Mucosa of rectum (tissue), 2 donors: ENCODE measurements at regions not wholly inside any gene's neighbourhood (a gene's known extent, or its start where the extent isn't known, plus 50 kb on each side); places are given as distances from the start of the nearest gene placed in this dataset.

Experiments
- H3K27ac ChIP-seq, 2 donors: one replicate each; pipeline ENCODE4 v1.7.0; 2013; ENCODE audit warnings: inconsistent platforms in 2 of 2, low read depth in 2 of 2, low read length in 2 of 2
- H3K27me3 ChIP-seq, 2 donors: one replicate each; pipeline ENCODE4 v1.7.0; 2013; ENCODE audit warnings: low read length in 2 of 2; ENCODE audit not compliant: control insufficient read depth in 2 of 2, insufficient read depth in 2 of 2
- H3K36me3 ChIP-seq, 2 donors: one replicate each; pipeline ENCODE4 v1.7.0; 2013; ENCODE audit warnings: low read length in 2 of 2; ENCODE audit not compliant: control insufficient read depth in 2 of 2, insufficient read depth in 2 of 2
- H3K4me1 ChIP-seq, 2 donors: one replicate each; pipeline ENCODE4 v1.7.0; 2013; ENCODE audit warnings: low read length in 2 of 2, mild to moderate bottlenecking in 1 of 2; ENCODE audit not compliant: control insufficient read depth in 2 of 2, insufficient read depth in 2 of 2
- H3K4me3 ChIP-seq, 2 donors: one replicate each; pipeline ENCODE4 v1.7.0; 2013; ENCODE audit warnings: low read length in 2 of 2
- H3K9ac ChIP-seq, 2 donors: one replicate each; pipeline ENCODE4 v1.7.0; 2013; ENCODE audit warnings: low read length in 2 of 2, low read depth in 1 of 2, mild to moderate bottlenecking in 1 of 2
- H3K9me3 ChIP-seq, 2 donors: one replicate each; pipeline ENCODE4 v1.7.0; 2013; ENCODE audit warnings: low read length in 2 of 2; ENCODE audit not compliant: control insufficient read depth in 2 of 2
- donor health status: healthy.
- donor health status: Normal muscosa, but diverticular disease.

DNA sequence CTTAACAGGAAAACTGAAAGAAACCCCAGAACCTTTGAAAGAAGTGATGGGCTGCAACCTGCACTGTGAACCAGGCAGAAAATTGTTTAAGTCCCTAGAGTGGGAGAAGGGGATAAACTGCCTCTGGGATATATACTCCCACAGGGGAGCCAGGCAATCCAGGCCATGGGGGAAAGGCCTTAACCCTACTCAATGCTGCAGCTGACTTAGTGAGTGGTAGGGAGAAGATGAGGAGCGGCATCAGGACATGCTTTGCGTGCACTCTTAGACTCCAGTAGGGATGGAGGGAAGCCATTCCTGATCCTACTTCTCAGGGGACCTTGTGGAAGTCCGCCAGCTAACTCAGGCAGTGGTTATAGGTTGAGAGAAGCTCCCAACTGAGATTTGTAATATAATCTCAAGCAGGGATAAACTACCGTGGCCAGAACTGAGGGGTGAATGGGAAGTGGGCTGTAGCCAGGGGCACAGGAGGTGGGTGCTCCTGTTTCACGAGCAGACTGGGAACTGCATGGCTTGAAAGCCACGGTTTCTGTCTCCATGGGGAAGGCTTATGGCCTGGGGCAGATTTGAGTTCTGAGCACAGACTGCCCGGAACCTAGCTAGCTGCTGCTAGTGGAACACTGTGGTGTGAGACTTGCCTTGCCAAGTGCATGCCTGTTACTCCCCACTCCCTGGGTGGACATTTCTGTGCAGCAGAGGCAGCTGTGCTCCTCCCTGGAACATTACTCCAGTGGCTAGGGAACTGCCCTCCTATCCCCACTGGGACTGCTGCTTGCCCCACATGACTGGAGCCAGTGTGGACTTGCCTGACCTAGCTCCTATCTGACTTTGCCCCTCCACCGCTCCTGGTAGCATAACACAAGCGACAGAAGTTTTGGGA is 119.2 kb upstream of the SCAF11 start:
- no peaks in the 10 kb centered on the region for H3K4me1 ChIP-seq
- H3K9me3 ChIP-seq = no peaks in the 10 kb centered on the region
- no peaks in the 10 kb centered on the region for H3K36me3 ChIP-seq
- H3K27me3 ChIP-seq = no peaks in the 10 kb centered on the region
- H3K9ac ChIP-seq = no peak overlapping the region
- H3K27ac ChIP-seq = no peak overlapping the region
- H3K4me3 ChIP-seq = no peak overlapping the region

DNA sequence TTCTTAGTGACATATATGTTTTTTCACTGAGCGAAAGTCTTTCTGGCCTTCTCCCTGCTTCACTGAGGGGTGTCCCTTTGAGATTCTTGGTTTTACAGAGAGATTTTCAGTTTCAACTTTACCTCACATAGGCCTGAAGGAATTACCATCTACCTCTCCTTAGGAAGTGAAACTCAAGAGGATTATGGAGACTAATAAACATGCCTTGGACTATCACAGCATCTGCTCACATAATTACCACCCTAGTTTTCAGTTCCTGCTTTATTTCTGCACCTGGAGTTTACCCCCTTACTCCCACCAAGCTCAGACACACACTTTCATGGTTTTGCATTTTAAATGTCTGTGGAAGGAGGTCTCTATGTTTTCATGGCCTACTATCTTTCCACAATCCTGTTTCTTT is 118.3 kb upstream of the SCAF11 start:
- H3K4me3 ChIP-seq = no peak overlapping the region
- H3K36me3 ChIP-seq = no peaks in the 10 kb centered on the region
- no peak overlapping the region for H3K27ac ChIP-seq
- no peaks in the 10 kb centered on the region for H3K9me3 ChIP-seq
- no peaks in the 10 kb centered on the region for H3K27me3 ChIP-seq
- H3K9ac ChIP-seq = no peak overlapping the region
- no peaks in the 10 kb centered on the region for H3K4me1 ChIP-seq

DNA sequence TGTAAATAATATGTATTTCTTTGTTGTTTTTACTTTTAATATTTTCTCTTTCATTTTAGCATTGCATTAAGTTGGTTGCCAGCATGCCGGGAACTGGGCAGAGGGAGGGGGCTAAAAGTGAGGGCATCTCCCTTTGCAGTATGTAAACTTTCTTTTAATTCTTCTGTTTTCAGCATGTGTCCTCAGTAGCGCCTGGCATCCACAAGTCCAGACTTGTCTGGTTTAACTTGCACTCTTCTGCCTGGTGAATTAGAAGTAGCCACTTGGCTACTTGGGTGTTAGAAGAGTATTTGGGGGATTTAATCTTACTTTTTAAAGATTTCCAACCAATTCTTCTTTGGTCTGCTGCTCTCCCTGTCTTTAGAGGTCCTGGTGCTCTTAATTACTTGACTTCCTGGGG is 117.2 kb upstream of the SCAF11 start:
- Histone ChIP-seq H3K27ac (no peak overlapping the region), H3K27me3 (no peaks in the 10 kb centered on the region), H3K4me3 (no peak overlapping the region), H3K36me3 (no peaks in the 10 kb centered on the region), H3K9ac (no peak overlapping the region), H3K9me3 (no peaks in the 10 kb centered on the region), H3K4me1 (no peaks in the 10 kb centered on the region)

DNA sequence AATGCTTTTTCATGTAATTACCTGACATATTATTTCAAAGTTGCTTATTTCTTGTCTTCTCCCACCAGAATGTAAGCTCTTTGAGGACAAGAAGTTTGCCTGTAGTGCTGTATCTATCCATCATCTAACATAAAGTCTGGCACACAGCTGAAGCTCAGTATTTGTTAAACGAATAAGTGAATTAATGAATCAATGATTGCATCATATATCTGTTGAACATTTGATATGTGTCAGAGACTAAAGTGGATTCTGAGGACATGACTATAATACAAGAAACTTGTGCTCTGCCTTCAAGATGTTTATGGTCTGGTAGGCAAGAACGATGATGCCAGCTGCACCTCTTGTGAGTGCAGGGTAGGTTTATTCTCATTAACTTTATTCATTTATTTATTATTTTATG is 115.4 kb upstream of the SCAF11 start:
- Histone ChIP-seq H3K27ac (no peak overlapping the region), H3K4me1 (no peaks in the 10 kb centered on the region), H3K36me3 (no peaks in the 10 kb centered on the region), H3K27me3 (no peaks in the 10 kb centered on the region), H3K4me3 (no peak overlapping the region), H3K9ac (no peak overlapping the region), H3K9me3 (no peaks in the 10 kb centered on the region)

DNA sequence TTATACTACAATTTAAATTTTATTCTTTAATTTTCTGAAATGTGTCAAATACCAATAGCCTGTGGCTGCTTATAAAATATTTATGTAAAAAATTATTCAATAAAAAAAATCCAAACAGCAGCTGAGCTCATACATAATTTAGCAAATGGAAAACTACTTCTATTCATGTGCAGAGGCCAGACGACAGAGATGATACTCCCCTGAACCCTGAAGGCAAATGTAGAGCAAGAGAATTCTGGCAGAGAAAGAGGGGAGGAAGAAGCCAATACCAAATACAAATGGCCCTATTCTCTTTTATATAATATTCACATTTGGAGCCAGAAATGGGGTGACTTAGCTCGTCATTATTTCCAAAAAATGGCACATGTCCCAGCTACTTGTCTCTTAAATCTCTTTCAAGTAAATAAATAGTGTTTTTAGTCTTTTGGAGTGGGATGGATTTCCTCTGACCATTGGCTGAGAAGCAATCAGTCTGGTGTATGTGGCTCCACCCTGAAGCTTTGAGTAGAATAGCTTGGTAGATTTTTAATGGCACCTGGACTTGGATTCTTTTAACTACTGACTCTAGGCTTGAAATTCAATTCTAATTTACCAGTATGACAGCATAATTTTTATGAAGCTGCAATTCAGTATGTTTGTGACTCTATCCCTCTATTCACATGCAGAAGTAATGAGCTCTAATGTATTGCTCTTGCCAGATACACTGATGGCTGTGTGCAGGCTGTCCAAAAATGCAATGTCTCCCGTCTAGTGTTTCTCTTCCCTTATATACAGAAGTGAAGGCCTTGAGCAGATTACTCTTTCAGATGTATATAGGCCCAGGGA is 113.4 kb upstream of the SCAF11 start:
- Histone ChIP-seq H3K9ac (no peak overlapping the region), H3K27me3 (no peaks in the 10 kb centered on the region), H3K27ac (no peak overlapping the region), H3K36me3 (no peaks in the 10 kb centered on the region), H3K4me1 (no peaks in the 10 kb centered on the region), H3K4me3 (no peak overlapping the region), H3K9me3 (no peaks in the 10 kb centered on the region)

DNA sequence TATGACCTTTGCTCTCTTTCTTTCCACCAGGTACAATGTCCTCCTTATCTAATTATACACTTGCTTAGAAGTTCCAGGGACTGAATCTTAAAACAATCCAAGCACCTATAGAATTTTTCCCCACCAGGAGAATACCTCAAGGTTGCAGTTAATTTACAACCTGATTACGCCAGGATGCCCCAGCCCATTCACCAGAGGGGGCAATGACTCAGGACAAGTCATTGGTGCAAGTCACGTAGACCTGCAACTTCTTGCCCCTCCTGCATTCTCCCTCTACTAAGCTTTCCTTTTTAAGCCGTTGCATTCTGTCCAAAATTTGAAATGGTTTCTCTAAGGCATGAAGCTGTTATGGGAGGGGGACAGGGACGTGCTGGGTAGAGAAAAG is 111.1 kb upstream of the SCAF11 start:
- Histone ChIP-seq H3K4me1 (no peaks in the 10 kb centered on the region), H3K9ac (no peak overlapping the region), H3K9me3 (no peaks in the 10 kb centered on the region), H3K27ac (no peak overlapping the region), H3K36me3 (no peaks in the 10 kb centered on the region), H3K27me3 (no peaks in the 10 kb centered on the region), H3K4me3 (no peak overlapping the region)

DNA sequence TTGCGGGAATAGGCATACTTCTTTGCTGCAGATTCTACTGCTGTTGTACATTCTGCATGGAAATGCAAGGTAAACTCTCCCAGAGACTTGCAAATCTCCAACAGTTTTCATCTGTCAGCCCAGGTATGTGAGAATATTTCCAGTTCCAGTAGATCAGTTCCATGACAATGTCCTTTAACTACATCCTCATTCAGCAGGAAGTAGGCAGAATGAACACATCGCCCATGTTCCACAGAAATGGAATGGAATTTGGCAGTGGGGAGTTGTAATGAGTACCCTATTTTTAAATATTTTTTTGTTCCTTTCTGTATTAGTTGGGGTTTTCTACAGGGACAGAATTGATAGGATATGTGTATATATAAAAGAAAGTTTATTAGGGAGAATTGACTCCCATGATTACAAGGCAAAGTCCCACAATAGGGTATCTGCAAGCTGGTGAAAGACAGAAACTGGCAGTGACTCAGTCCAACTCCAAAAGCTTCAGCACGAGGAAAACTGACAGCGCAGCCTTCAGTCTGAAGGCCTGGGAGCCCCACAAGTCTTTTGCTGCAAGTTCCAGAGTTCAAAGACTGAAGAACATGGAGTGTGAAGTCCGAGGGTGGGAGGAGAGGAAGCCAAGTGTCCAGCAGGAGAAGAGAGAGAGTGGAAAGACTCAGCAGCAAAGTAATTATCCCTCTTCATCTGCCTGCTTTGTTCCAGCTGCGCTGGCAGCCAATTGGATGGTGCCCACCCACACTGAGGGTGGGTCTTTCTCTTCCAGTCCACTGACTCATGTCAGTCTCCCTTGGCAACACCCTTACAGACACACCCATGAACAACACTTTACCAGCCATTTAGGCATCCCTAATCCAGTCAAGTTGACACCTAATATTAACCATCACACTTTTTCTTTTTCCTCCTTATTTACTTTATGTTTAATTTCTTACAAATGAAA is 110.4 kb upstream of the SCAF11 start:
- no peaks in the 10 kb centered on the region for H3K36me3 ChIP-seq
- no peak overlapping the region for H3K4me3 ChIP-seq
- no peak overlapping the region for H3K9ac ChIP-seq
- no peaks in the 10 kb centered on the region for H3K9me3 ChIP-seq
- H3K27me3 ChIP-seq = no peaks in the 10 kb centered on the region
- no peaks in the 10 kb centered on the region for H3K4me1 ChIP-seq
- no peak overlapping the region for H3K27ac ChIP-seq

DNA sequence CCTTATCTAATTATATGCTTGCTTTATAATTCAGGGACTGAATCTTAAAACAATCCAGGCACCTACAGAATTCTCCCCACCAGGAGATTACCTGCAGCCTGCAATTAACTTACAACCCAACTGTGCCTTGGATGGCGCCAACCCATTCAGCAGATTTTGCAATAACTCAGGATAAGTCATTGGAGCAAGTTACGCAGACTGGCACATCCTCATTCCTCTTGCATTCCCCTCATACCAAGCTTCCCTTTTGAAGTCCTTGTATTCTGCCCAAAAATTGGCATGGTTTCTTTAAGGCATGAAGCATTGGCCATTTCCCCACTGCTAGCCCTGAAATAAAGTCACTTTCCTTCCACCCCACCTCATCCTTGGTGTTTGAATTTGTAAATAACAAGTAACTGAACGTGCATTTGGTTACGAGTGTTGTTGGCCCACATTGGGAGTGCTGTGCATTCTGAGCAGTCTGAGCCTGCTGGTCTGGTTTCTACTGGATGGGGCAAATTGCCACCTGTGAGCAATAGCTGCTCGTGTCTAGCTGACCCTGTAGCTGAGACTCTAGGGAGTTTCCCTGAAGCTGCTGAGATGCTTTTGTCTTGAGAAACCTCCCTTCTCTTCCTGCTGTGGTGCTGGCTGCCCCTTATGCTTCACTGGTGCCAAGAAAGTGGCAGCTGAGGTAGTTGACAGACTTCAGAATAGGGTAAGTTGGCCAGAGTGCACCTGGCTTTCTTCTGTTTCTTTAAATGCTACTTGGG is 99.2 kb upstream of the SCAF11 start:
- H3K4me3 ChIP-seq = no peak overlapping the region
- no peaks in the 10 kb centered on the region for H3K27me3 ChIP-seq
- H3K9me3 ChIP-seq = peaks cover 0 to 2% of the 10 kb centered on the region in 2 donors
- H3K9ac ChIP-seq = no peak overlapping the region
- no peaks in the 10 kb centered on the region for H3K4me1 ChIP-seq
- H3K36me3 ChIP-seq = no peaks in the 10 kb centered on the region
- H3K27ac ChIP-seq = no peak overlapping the region

DNA sequence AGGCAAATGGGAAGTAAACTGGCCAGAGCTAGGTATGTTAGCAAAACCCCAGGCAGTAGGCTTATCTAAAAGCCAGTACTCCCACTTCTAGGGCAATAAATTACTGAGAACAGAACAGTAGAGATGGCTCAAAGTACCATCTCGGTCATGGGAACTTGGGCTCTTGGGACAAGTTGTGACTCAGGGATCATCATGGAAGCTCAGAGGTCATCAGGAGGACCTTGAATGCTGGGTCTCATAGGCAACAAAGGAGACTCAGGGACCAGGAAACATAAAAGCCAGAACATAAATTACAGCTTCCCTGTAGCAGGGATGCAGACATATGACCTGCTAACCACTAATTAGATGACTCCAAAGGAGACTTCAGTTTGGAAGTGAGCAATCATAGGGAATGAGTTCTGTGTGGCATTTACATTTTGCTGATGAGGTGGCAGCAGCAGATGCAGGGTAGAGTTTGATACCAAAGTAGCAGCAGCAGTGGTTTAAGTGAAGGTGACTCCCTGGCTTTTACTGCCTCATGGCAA is 97.6 kb upstream of the SCAF11 start:
- Histone ChIP-seq H3K4me1 (no peaks in the 10 kb centered on the region), H3K27ac (no peak overlapping the region), H3K9me3 (peaks cover 0 to 2% of the 10 kb centered on the region in 2 donors), H3K36me3 (no peaks in the 10 kb centered on the region), H3K9ac (no peak overlapping the region), H3K27me3 (no peaks in the 10 kb centered on the region), H3K4me3 (no peak overlapping the region)
